B cell (primary cell): ENCODE measurements at regions not wholly inside any gene's neighbourhood (a gene's known extent, or its start where the extent isn't known, plus 50 kb on each side); places are given as distances from the start of the nearest gene placed in this dataset.

Source experiments
- CTCF ChIP-seq: fragments of 200-600 bp; IDR thresholded peaks from one replicate; pipeline ENCODE4 v1.8.0; 2022; ENCODE audit warnings: antibody characterized with exemption, mild to moderate bottlenecking
- EZH2 ChIP-seq: IDR thresholded peaks from 2 replicates; pipeline ENCODE4 v1.6.1; 2012; ENCODE audit warnings: borderline replicate concordance, low read depth, mild to moderate bottlenecking, moderate library complexity, low read length; ENCODE audit not compliant: insufficient read depth, poor library complexity, severe bottlenecking

- no peak for TF ChIP-seq CTCF
- no peak for TF ChIP-seq EZH2
These were observed 98.2 kb upstream of the DBX1 start for GRCh38 chr11:20258376-20258895.
